Keratinocyte (primary cell): ENCODE measurements at regions not wholly inside any gene's neighbourhood (a gene's known extent, or its start where the extent isn't known, plus 50 kb on each side); places are given as distances from the start of the nearest gene placed in this dataset.

ENCODE experiments used
- DNase-seq: peaks from one replicate; pipeline ENCODE4 v3.0.0-alpha.2; 2011; ENCODE audit warnings: low read depth, missing footprints, low spot score
- FAIRE-seq: peaks from 2 replicates; lab custom pipeline; 2011; peaks lifted over from hg19 to GRCh38; lab: Jason Lieb, UNC
- H2AFZ ChIP-seq: 2 replicates; pipeline ENCODE4 v1.6.0; 2012; ENCODE audit warnings: low read length, control low read depth, inconsistent platforms; ENCODE audit not compliant: control insufficient read depth
- H3K27ac ChIP-seq: 2 replicates; pipeline ENCODE4 v1.5.1; 2011; ENCODE audit warnings: low read length; ENCODE audit not compliant: control insufficient read depth, insufficient read depth
- H3K27me3 ChIP-seq: 3 replicates; pipeline ENCODE4 v1.6.0; 2011; ENCODE audit warnings: low read length; ENCODE audit not compliant: control insufficient read depth, insufficient read depth; ENCODE audit errors: extremely low read depth
- H3K36me3 ChIP-seq, 2 experiments: 2 replicates in 1 of 2; 3 replicates in 1 of 2; pipeline ENCODE4 v1.5.1; 2011; ENCODE audit warnings: low read length in 2 of 2, mild to moderate bottlenecking in 1 of 2; ENCODE audit not compliant: control insufficient read depth in 2 of 2, insufficient read depth in 2 of 2; ENCODE audit errors: extremely low read depth in 1 of 2
- H3K4me1 ChIP-seq: 3 replicates; pipeline ENCODE4 v1.5.1; 2011; ENCODE audit warnings: low read length; ENCODE audit not compliant: control insufficient read depth, insufficient read depth; ENCODE audit errors: extremely low read depth
- H3K4me2 ChIP-seq: 3 replicates; pipeline ENCODE4 v1.6.0; 2011; ENCODE audit warnings: low read depth, low read length; ENCODE audit not compliant: control insufficient read depth, insufficient read depth; ENCODE audit errors: extremely low read depth
- H3K4me3 ChIP-seq, 3 experiments: fragments of 200-600 bp in 1 of 3; sonication (generic) in 1 of 3; 2 replicates in 2 of 3; 3 replicates in 1 of 3; pipeline ENCODE4 v1.5.1; 2011 to 2016; ENCODE audit warnings: low read length in 3 of 3, mild to moderate bottlenecking in 3 of 3, control low read depth in 2 of 3, inconsistent platforms in 1 of 3, low read depth in 1 of 3, mixed read lengths in 1 of 3, mixed run types in 1 of 3, moderate library complexity in 1 of 3; ENCODE audit not compliant: control insufficient read depth in 2 of 3, insufficient read depth in 2 of 3; ENCODE audit errors: extremely low read depth in 1 of 3
- H3K79me2 ChIP-seq: 2 replicates; pipeline ENCODE4 v1.6.0; 2012; ENCODE audit warnings: low read length; ENCODE audit not compliant: control insufficient read depth, insufficient read depth
- H3K9ac ChIP-seq: 3 replicates; pipeline ENCODE4 v1.6.0; 2011; ENCODE audit warnings: low read length; ENCODE audit not compliant: control insufficient read depth, insufficient read depth; ENCODE audit errors: extremely low read depth
- H3K9me1 ChIP-seq: 3 replicates; pipeline ENCODE4 v1.6.0; 2011; ENCODE audit warnings: low read length; ENCODE audit not compliant: control insufficient read depth, insufficient read depth; ENCODE audit errors: extremely low read depth
- H3K9me3 ChIP-seq: 2 replicates; pipeline ENCODE4 v1.5.1; 2012; ENCODE audit warnings: low read depth, low read length; ENCODE audit not compliant: control insufficient read depth
- H4K20me1 ChIP-seq: 3 replicates; pipeline ENCODE4 v1.6.0; 2011; ENCODE audit warnings: low read length; ENCODE audit not compliant: control insufficient read depth, insufficient read depth; ENCODE audit errors: extremely low read depth
- CTCF ChIP-seq, 3 experiments: IDR thresholded peaks in 1 of 3; conservative IDR thresholded peaks in 1 of 3; optimal IDR thresholded peaks in 1 of 3; 2 replicates in 2 of 3; 3 replicates in 1 of 3; pipeline versions ENCODE3 to v1.5.1; 2011; ENCODE audit warnings: low read length in 3 of 3, mild to moderate bottlenecking in 3 of 3, moderate library complexity in 2 of 3, control low read depth in 1 of 3, inconsistent platforms in 1 of 3; ENCODE audit not compliant: insufficient read depth in 2 of 3; ENCODE audit errors: extremely low read depth in 1 of 3
- EZH2 ChIP-seq: IDR thresholded peaks from one replicate; pipeline ENCODE4 v1.6.1; 2012; ENCODE audit warnings: inconsistent platforms, mild to moderate bottlenecking, low read length, moderate library complexity
- dilution Hi-C: fragments of 300-500 bp; cut with MboI; formaldehyde crosslinking; loops from one replicate; pipeline ENCODE4 v1.7.0; 2020; ENCODE audit warnings: low sequenced_read_pairs; ENCODE audit not compliant: extremely low pct_ligation_motif_present

- TF ChIP-seq CTCF (optimal IDR thresholded peaks at IDR 0.05 in 1 of 3, IDR thresholded peaks at IDR 0.05 in 1 of 3, conservative IDR thresholded peaks at IDR 0.05 in 1 of 3; ENCODE audit: extremely low read depth in 1 of 3, insufficient read depth in 2 of 3, low read length in 3 of 3) (no peak), EZH2 (no peak)
- H3K4me3 ChIP-seq, result no peak overlapping the region
- no peaks in the 10 kb centered on the region for H3K79me2 ChIP-seq
- H3K4me2 ChIP-seq, result peak overlapping the region; percentile 59
- dilution Hi-C loops, result no loop called here
- H3K9me3 ChIP-seq, result no peaks in the 10 kb centered on the region
- peak overlapping the region; percentile 77 for H2AFZ ChIP-seq
- DNase-seq (no peak), FAIRE-seq (peak; percentile 48)
- H4K20me1 ChIP-seq, result no peaks in the 10 kb centered on the region
- no peaks in the 10 kb centered on the region for H3K4me1 ChIP-seq
- H3K36me3 ChIP-seq, result no peaks in the 10 kb centered on the region
- H3K27ac ChIP-seq, result no peak overlapping the region
- no peaks in the 10 kb centered on the region for H3K9me1 ChIP-seq
- no peak overlapping the region for H3K9ac ChIP-seq
- no peaks in the 10 kb centered on the region for H3K27me3 ChIP-seq
Observed at GRCh38 chr3:76565496-76566210, 474.2 kb upstream of the ROBO2 start.

- H3K4me2 ChIP-seq, result no peak overlapping the region
- no peak overlapping the region for H3K4me3 ChIP-seq
- DNase-seq (no peak), FAIRE-seq (no peak)
- H3K9ac ChIP-seq, result no peak overlapping the region
- no peaks in the 10 kb centered on the region for H3K27me3 ChIP-seq
- no peaks in the 10 kb centered on the region for H3K36me3 ChIP-seq
- TF ChIP-seq EZH2, result no peak
- TF ChIP-seq CTCF (optimal IDR thresholded peaks at IDR 0.05 in 1 of 3, IDR thresholded peaks at IDR 0.05 in 1 of 3, conservative IDR thresholded peaks at IDR 0.05 in 1 of 3; ENCODE audit: extremely low read depth in 1 of 3, insufficient read depth in 2 of 3, low read length in 3 of 3), result no peak
- H3K4me1 ChIP-seq, result no peaks in the 10 kb centered on the region
- no peaks in the 10 kb centered on the region for H3K9me3 ChIP-seq
- H3K27ac ChIP-seq, result no peak overlapping the region
- H3K79me2 ChIP-seq, result no peaks in the 10 kb centered on the region
- dilution Hi-C loops, result no loop called here
- no peaks in the 10 kb centered on the region for H4K20me1 ChIP-seq
- H2AFZ ChIP-seq, result peak overlapping the region; percentile 77
- H3K9me1 ChIP-seq, result no peaks in the 10 kb centered on the region
Observed at GRCh38 chr3:76566211-76566534, 473.7 kb upstream of the ROBO2 start.
